ENCODE measurements at regions not wholly inside any gene's neighbourhood (a gene's known extent, or its start where the extent isn't known, plus 50 kb on each side); places are given as distances from the start of the nearest gene placed in this dataset.

DNA sequence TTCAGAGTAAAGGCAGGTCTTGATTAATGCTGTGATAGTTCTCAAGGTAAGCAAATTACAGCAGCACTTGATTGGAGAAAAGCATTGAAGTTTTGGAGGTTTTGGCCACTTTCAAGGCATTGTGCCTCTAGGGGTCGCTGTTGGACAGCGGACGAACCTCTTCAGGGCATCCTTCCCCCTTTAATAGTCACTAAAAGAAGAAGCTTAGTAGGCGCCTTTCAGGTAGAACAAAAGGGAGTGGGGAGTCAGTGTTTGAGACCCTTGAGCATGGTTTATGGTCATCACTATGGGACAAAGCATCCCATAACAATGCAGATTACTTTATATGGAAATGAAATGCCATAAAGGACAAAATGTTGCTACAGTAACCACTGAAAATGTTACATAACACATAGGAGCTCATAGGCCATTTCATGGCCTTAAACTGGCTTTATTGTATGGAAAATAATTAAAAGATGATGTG, 199.5 kb upstream of the DCN start:
- DNase-seq (ENCODE audit: low read depth in 1 of 2, low spot score in 1 of 2), result peak; percentile 79 to 81

- no peak for DNase-seq (ENCODE audit: low read depth in 1 of 2, low spot score in 1 of 2)
Measured at GRCh38 chr12:91381309-91381804, 198.7 kb upstream of the DCN start.

- no peak for DNase-seq (ENCODE audit: low read depth in 1 of 2, low spot score in 1 of 2)
Measured at GRCh38 chr12:91380631-91381030, 198.0 kb upstream of the DCN start.

GRCh38 chr12:91379051-91379775, 196.6 kb upstream of the DCN start:
- no peak for DNase-seq (ENCODE audit: low read depth in 1 of 2, low spot score in 1 of 2)

GRCh38 chr12:91377436-91377835, 194.8 kb upstream of the DCN start:
- no peak for DNase-seq (ENCODE audit: low read depth in 1 of 2, low spot score in 1 of 2)

DNA sequence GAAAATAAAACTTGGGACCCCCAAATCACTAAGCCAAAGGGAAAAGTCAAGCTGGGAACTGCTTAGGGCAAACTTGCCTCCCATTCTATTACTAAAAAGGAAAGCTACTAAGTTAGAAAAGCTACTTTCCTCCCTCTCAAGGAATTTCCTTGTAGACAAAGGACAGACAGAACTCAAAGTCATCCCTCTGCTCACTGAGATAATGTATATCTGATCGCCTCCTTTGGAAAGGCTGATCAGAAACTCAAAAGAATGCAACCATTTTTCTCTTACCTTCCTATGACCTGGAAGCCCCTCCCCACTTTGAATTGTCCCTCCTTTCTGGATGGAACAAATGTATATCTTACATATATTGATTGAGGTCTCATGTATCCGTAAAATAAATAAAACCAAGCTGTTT, 190.5 kb upstream of the DCN start:
- DNase-seq (ENCODE audit: low read depth in 1 of 2, low spot score in 1 of 2), result no peak

GRCh38 chr12:91370086-91370868, 187.7 kb upstream of the DCN start:
- no peak for DNase-seq (ENCODE audit: low read depth in 1 of 2, low spot score in 1 of 2)

DNA sequence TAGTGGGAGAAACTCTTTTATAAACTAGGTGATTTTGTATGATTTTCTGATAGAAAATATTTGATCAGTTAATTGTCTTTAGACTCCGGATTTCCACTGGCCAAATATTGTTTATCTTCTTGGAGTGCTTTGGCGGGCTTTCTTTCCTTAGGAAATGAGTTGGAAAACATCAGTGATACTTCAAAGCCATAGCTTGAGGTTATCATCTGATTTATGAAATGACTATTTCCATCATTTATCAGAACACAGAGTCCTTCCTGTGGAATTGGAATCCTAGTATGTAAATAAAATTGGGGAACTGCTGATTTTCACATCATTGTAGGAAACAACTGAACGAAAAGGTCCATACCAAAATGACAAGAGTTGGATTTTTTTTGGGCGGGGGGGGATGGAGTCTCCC, 186.0 kb upstream of the DCN start:
- DNase-seq (ENCODE audit: low read depth in 1 of 2, low spot score in 1 of 2), result no peak

- DNase-seq (ENCODE audit: low read depth in 1 of 2, low spot score in 1 of 2), result no peak
Measured at GRCh38 chr12:91367234-91367849, 184.7 kb upstream of the DCN start.

DNA sequence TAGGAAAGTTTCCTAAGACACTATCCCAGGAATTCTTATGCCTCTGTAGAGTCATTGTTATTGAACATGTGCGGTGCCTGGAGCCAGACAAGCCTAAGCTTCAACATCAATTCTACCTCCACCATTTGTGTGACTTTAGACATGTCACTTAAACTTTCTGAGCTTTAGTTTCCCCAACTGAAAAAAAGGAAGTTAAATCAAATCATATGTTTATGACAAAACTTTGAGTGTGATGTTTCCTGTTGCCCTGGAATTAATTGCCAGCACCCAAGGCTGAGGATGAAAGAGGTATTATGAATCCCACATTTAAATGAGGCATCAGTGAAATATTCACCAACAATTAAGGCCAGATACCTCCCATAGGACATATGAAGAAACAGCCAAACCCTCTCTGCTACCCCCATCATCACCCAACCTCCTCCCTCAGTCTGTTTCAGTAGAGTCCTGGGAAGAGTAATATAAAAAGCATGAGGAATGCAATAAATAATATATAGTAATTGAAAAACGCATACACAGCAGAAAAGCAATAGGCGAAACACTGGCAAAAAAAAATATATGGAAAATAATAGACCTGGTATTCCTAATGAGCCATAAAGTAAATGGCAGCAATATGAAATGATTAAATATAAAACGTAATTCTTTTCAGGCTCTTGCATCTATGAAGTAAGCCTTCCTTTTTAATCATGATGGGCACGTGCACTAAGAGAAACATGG, 182.0 kb upstream of the DCN start:
- DNase-seq (ENCODE audit: low read depth in 1 of 2, low spot score in 1 of 2), result no peak

GRCh38 chr12:91361864-91362263, 179.2 kb upstream of the DCN start:
- DNase-seq (ENCODE audit: low read depth in 1 of 2, low spot score in 1 of 2), result no peak

DNA sequence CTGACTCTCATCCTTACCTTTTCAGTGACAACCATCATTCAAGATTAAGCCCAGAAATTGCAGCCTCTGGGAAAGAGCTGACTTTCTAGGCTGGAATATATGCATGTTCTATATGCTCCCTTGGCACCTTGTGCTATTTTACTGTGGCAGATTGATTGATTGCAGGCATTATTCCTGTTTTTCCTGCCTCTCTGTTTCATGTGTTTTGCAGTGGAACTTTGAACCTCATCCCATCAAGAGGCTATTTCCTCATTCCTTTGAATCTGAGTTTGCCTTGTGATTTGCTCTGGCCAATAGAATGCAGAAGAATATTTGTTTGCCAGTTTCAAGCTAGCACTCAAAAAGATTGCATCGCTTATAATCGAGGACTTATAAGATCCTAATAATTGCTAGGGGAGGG, 174.8 kb upstream of the DCN start:
- no peak for DNase-seq (ENCODE audit: low read depth in 1 of 2, low spot score in 1 of 2)

- no peak for DNase-seq (ENCODE audit: low read depth in 1 of 2, low spot score in 1 of 2)
Measured at GRCh38 chr12:91356405-91356804, 173.8 kb upstream of the DCN start.

DNA sequence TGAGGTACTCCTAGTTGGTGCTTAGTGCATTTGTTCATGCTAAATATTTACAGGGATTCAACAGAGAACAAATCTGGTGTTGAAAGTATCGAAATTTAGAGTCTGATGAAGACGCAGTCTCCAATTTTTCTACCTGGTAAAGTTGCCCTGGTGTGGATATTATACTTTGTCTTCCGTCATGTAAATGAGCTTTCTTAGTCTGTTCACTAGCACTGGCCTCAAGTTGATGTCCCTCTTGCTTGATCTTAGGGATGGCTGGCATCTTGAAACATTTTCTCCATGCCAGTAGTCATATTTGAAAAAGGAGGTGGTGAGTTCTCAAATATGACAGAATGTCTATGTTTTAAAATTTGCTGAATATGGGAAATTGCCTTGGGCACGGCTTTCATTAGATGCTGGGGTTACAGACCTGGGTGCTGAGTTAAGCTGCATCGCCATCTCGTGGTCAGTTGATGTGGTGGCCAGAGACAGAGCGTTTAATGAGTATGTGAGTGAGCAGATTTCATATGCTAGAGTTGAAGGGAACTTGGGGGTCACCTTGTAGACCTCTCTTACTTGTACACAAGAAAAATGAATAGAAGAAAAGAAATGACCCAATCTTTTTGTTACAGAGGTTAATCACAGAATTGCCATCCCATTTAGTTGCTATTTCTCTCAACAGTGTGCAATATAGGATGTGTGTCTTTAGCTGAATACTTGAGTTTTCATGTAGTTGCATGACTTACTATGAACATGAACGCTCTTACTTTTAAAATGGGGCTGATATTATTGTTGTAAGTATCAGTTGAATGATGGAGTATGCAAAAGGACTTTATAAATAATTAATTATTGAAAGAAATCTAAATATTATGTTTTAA, 172.8 kb upstream of the DCN start:
- DNase-seq (ENCODE audit: low read depth in 1 of 2, low spot score in 1 of 2), result peak; percentile 11 to 27

DNA sequence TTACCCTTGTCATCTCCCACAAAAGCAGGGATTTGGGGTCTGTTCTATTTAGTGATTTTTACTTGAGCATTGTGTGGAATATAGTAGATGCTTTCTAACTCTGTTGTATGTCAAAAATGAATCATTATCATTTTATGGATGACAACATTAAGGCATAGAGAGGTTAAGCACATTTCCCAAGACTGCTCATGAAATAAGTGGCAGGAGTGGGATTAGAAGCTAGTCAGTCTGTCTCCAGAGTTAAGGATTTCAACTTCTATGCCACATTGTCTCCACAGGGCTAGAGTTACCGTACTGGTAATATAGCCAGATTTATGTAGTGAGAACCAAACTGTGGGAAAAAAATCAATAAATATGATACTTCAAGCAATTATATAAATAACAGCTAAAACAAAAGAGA, 170.6 kb upstream of the DCN start:
- DNase-seq (ENCODE audit: low read depth in 1 of 2, low spot score in 1 of 2), result no peak

DNA sequence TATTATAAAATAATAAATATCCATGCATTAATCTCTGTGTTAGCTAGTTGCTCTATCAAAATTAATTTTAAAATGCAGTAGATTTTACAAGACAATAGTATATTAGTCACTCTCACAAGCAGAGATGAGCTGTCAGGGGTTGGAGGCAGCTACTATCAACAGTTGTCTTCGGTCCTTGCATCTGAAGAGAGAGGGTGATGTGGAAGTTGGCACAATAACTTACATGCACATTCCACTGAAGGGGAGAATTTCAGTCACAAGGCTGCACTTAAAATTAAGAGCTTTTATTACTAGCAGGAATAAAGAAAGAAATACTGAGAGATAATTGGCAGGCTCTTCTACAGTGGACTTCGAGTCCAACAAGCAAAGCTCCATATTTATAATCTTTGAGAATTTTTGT, 166.9 kb upstream of the DCN start:
- no peak for DNase-seq (ENCODE audit: low read depth in 1 of 2, low spot score in 1 of 2)

- no peak for DNase-seq (ENCODE audit: low read depth in 1 of 2, low spot score in 1 of 2)
Measured at GRCh38 chr12:91347481-91348214, 165.0 kb upstream of the DCN start.

DNA sequence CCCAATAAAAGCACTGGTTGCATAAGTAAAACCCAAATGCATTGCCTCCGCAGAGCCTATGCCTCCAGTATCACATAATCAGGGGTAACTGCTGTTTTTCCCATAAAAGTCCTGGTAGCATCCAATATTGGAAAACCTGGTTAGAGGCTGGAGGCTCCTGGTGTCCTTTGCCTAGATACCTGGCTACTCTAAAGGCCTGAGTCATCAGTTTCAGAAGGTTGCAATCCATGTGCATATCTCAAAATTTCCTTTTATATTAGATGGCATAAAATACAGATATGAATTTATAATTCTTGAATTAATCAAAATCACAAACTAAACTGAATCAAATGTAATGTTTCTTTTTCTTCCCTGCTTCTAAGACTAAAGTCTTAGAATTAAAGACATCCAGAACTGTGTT, 164.2 kb upstream of the DCN start:
- DNase-seq (ENCODE audit: low read depth in 1 of 2, low spot score in 1 of 2), result no peak

GRCh38 chr12:91344408-91344807, 161.8 kb upstream of the DCN start:
- DNase-seq (ENCODE audit: low read depth in 1 of 2, low spot score in 1 of 2), result no peak

DNA sequence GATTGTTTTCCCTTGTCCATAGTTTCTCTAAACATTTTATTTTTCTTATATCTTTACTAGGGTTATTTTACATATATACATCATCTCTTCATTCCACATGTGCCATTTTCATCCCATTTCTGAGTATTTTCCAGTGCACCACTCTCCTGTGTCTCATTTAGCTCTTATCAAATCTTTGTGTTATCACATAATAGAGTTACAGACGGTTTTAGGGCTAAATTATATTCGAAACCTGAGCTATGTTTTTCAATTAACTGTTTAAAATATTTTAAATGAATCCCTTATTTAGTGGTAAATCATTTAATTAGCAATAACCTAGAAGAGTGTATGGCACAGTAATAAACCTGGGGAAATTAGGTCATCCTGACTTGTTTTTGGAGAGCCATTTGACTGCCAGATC, 160.4 kb upstream of the DCN start:
- no peak for DNase-seq (ENCODE audit: low read depth in 1 of 2, low spot score in 1 of 2)

Measured in activated CD4-positive, alpha-beta T cell treated with anti-CD3 and anti-CD28 coated beads, Interleukin-2, amount 50 U/mL, for 24 hours (primary cell).